H9 (cell line): ENCODE measurements at regions not wholly inside any gene's neighbourhood (a gene's known extent, or its start where the extent isn't known, plus 50 kb on each side); places are given as distances from the start of the nearest gene placed in this dataset.
"Not testable (repeated sequence)": the region's sequence is repeated elsewhere in the genome, so short reads cannot be mapped to it uniquely, and the experiment has no call there.

Source experiments
- DNase-seq: peaks from one replicate; pipeline ENCODE4 v3.0.0-alpha.2; 2017
- H2AFZ ChIP-seq: one replicate; pipeline ENCODE4 v1.6.1; 2013; ENCODE audit warnings: mild to moderate bottlenecking, low read length, control low read depth, moderate library complexity
- H2AK5ac ChIP-seq: 2 replicates; pipeline ENCODE4 v1.6.1; 2013; ENCODE audit warnings: low read length, control low read depth, mixed read lengths; ENCODE audit not compliant: insufficient read length
- H2BK120ac ChIP-seq: one replicate; pipeline ENCODE4 v1.6.1; 2013; ENCODE audit warnings: low read depth, mild to moderate bottlenecking, low read length, control low read depth, inconsistent platforms; ENCODE audit not compliant: poor library complexity, severe bottlenecking
- H2BK12ac ChIP-seq: 2 replicates; pipeline ENCODE4 v1.6.1; 2013; ENCODE audit warnings: low read length, control low read depth, mixed read lengths, low read depth; ENCODE audit not compliant: insufficient read length
- H2BK15ac ChIP-seq: 2 replicates; pipeline ENCODE4 v1.6.1; 2013; ENCODE audit warnings: low read depth, low read length, control low read depth
- H2BK20ac ChIP-seq: one replicate; pipeline ENCODE4 v1.6.1; 2013; ENCODE audit warnings: low read depth, mild to moderate bottlenecking, low read length, control low read depth, inconsistent platforms; ENCODE audit not compliant: poor library complexity, severe bottlenecking
- H2BK5ac ChIP-seq: 2 replicates; pipeline ENCODE4 v1.6.1; 2013; ENCODE audit warnings: low read length, control low read depth, mixed read lengths; ENCODE audit not compliant: insufficient read length
- H3K14ac ChIP-seq: 2 replicates; pipeline ENCODE4 v1.6.1; 2013; ENCODE audit warnings: low read length, control low read depth; ENCODE audit not compliant: insufficient read depth
- H3K18ac ChIP-seq: 2 replicates; pipeline ENCODE4 v1.6.1; 2013; ENCODE audit warnings: low read depth, mild to moderate bottlenecking, mixed read lengths, low read length, control low read depth; ENCODE audit not compliant: insufficient read length
- H3K23ac ChIP-seq: 2 replicates; pipeline ENCODE4 v1.6.1; 2013; ENCODE audit warnings: low read length, control low read depth, mixed read lengths, low read depth; ENCODE audit not compliant: insufficient read length
- H3K23me2 ChIP-seq: 2 replicates; pipeline ENCODE4 v1.6.1; 2013; ENCODE audit warnings: low read depth, mild to moderate bottlenecking, mixed read lengths, low read length, control low read depth; ENCODE audit not compliant: insufficient read length, poor library complexity, severe bottlenecking
- H3K27ac ChIP-seq: 2 replicates; pipeline ENCODE4 v1.5.1; 2013; ENCODE audit warnings: low read length, control low read depth, mixed read lengths, low read depth; ENCODE audit not compliant: insufficient read length
- H3K27me3 ChIP-seq: 2 replicates; pipeline ENCODE4 v1.6.1; 2013; ENCODE audit warnings: low read length, control low read depth, inconsistent platforms; ENCODE audit not compliant: insufficient read depth
- H3K4ac ChIP-seq: 2 replicates; pipeline ENCODE4 v1.6.1; 2013; ENCODE audit warnings: low read depth, mild to moderate bottlenecking, control low read depth, inconsistent platforms, low read length, moderate library complexity
- H3K4me1 ChIP-seq: 2 replicates; pipeline ENCODE4 v1.6.1; 2013; ENCODE audit warnings: low read length, control low read depth, inconsistent platforms; ENCODE audit not compliant: insufficient read depth
- H3K4me2 ChIP-seq: 2 replicates; pipeline ENCODE4 v1.6.1; 2013; ENCODE audit warnings: low read length, control low read depth, mixed read lengths; ENCODE audit not compliant: insufficient read length, insufficient read depth
- H3K56ac ChIP-seq: 2 replicates; pipeline ENCODE4 v1.6.1; 2013; ENCODE audit warnings: low read depth, mild to moderate bottlenecking, mixed read lengths, low read length, control low read depth; ENCODE audit not compliant: insufficient read length
- H3K79me1 ChIP-seq: 2 replicates; pipeline ENCODE4 v1.6.1; 2013; ENCODE audit warnings: low read depth, mild to moderate bottlenecking, moderate library complexity, low read length, control low read depth, inconsistent platforms; ENCODE audit not compliant: insufficient read depth, poor library complexity, severe bottlenecking
- H3K79me2 ChIP-seq: 2 replicates; pipeline ENCODE4 v1.6.1; 2013; ENCODE audit warnings: low read length, control low read depth, inconsistent platforms; ENCODE audit not compliant: insufficient read depth
- H3K9ac ChIP-seq: 2 replicates; pipeline ENCODE4 v1.6.1; 2013; ENCODE audit warnings: low read length, control low read depth, mixed read lengths; ENCODE audit not compliant: insufficient read length; ENCODE audit errors: extremely low read depth
- H3K9me3 ChIP-seq: one replicate; pipeline ENCODE4 v1.6.1; 2013; ENCODE audit warnings: low read depth, low read length, inconsistent platforms; ENCODE audit not compliant: control insufficient read depth
- H3T11ph ChIP-seq: one replicate; pipeline ENCODE4 v1.6.1; 2013; ENCODE audit warnings: mild to moderate bottlenecking, low read length, control low read depth, inconsistent platforms
- H4K20me1 ChIP-seq: one replicate; pipeline ENCODE4 v1.6.1; 2013; ENCODE audit not compliant: control insufficient read depth, insufficient read length, insufficient read depth
- H4K5ac ChIP-seq: 2 replicates; pipeline ENCODE4 v1.6.1; 2013; ENCODE audit warnings: low read depth, mild to moderate bottlenecking, mixed read lengths, low read length, control low read depth; ENCODE audit not compliant: insufficient read length
- H4K8ac ChIP-seq: replicated peaks from 2 replicates; pipeline ENCODE4 v1.6.1; 2013; ENCODE audit warnings: low read length, control low read depth, mixed read lengths, low read depth; ENCODE audit not compliant: insufficient read length
- H4K91ac ChIP-seq: 2 replicates; pipeline ENCODE4 v1.6.1; 2013; ENCODE audit warnings: low read depth, mild to moderate bottlenecking, moderate library complexity, mixed read lengths, low read length, control low read depth; ENCODE audit not compliant: insufficient read length
- H3K27ac Mint-ChIP-seq, 3 experiments: 2 replicates in 2 of 3; 3 replicates in 1 of 3; pipeline ENCODE4 v1.8.0; 2020 to 2021; ENCODE audit warnings: mixed read lengths in 3 of 3, mild to moderate bottlenecking in 1 of 3, moderate library complexity in 1 of 3
- H3K27me3 Mint-ChIP-seq: 2 replicates; pipeline ENCODE4 v1.8.0; 2021; ENCODE audit warnings: low read depth, mild to moderate bottlenecking, moderate library complexity, mixed read lengths
- H3K36me3 Mint-ChIP-seq, 3 experiments: 2 replicates in 2 of 3; 3 replicates in 1 of 3; pipeline ENCODE4 v1.8.0; 2020 to 2021; ENCODE audit warnings: low read depth in 3 of 3, mixed read lengths in 3 of 3; ENCODE audit not compliant: insufficient read depth in 1 of 3
- H3K4me1 Mint-ChIP-seq, 2 experiments: 2 replicates each; pipeline ENCODE4 v1.8.0; 2020; ENCODE audit warnings: mixed read lengths in 2 of 2
- H3K4me3 Mint-ChIP-seq, 2 experiments: 2 replicates in 1 of 2; 3 replicates in 1 of 2; pipeline ENCODE4 v1.8.0; 2020 to 2021; ENCODE audit warnings: mild to moderate bottlenecking in 2 of 2, mixed read lengths in 2 of 2, moderate library complexity in 1 of 2
- H3K9me3 Mint-ChIP-seq, 2 experiments: 2 replicates in 1 of 2; 3 replicates in 1 of 2; pipeline ENCODE4 v1.8.0; 2020; ENCODE audit warnings: mild to moderate bottlenecking in 2 of 2, mixed read lengths in 2 of 2, moderate library complexity in 1 of 2
- WGBS: extraction: QIAGEN DNeasy Blood & Tissue Kit; methylation state at CpG from one replicate; pipeline ENCODE4 v1.1.7; 2013; ENCODE audit warnings: missing lambda C conversion rate, low lambda C conversion rate, mixed read lengths; ENCODE audit not compliant: insufficient read length; ENCODE audit errors: extremely low coverage; 5-methylcytosine and 5-hydroxymethylcytosine counted together

- H3K27me3 ChIP-seq, H3K27ac Mint-ChIP-seq, H3K4me2 ChIP-seq, H4K5ac ChIP-seq, H3K9me3 ChIP-seq, H3K56ac ChIP-seq, H2BK5ac ChIP-seq, H2BK20ac ChIP-seq, H2AFZ ChIP-seq, H3K27ac ChIP-seq, H2AK5ac ChIP-seq, H3K27me3 Mint-ChIP-seq, H3K36me3 Mint-ChIP-seq, H3K9ac ChIP-seq, H3K4me3 Mint-ChIP-seq, H2BK12ac ChIP-seq, DNase-seq, H2BK120ac ChIP-seq, H4K8ac ChIP-seq, H3K9me3 Mint-ChIP-seq, H3K4ac ChIP-seq, H2BK15ac ChIP-seq, H3K4me1 ChIP-seq, H3K23ac ChIP-seq, H3T11ph ChIP-seq, H3K14ac ChIP-seq, H3K79me1 ChIP-seq, H4K91ac ChIP-seq, H3K79me2 ChIP-seq, H3K18ac ChIP-seq, H4K20me1 ChIP-seq, H3K23me2 ChIP-seq: not testable (repeated sequence)
- WGBS = no CpG with 5 or more reads among the region's 2 CpGs
- H3K4me1 Mint-ChIP-seq = peaks cover 23 to 24% of the 10 kb centered on the region in 2 experiments
These were observed 105.8 kb upstream of the ZNF658 start for GRCh38 chr9:66794769-66795168.

- H3K9me3 Mint-ChIP-seq, H3K9ac ChIP-seq, H4K91ac ChIP-seq, H3K56ac ChIP-seq, H3K9me3 ChIP-seq, H3K23me2 ChIP-seq, H3K27me3 ChIP-seq, H3K27ac ChIP-seq, H3K79me2 ChIP-seq, H2BK20ac ChIP-seq, H3K27me3 Mint-ChIP-seq, H3K14ac ChIP-seq, H2BK15ac ChIP-seq, H2AFZ ChIP-seq, H4K5ac ChIP-seq, H2BK120ac ChIP-seq, H3K79me1 ChIP-seq, H3K4me2 ChIP-seq, H3K4ac ChIP-seq, H4K20me1 ChIP-seq, H2AK5ac ChIP-seq, H3K23ac ChIP-seq, H3T11ph ChIP-seq, H3K27ac Mint-ChIP-seq, H4K8ac ChIP-seq, DNase-seq, H3K18ac ChIP-seq, H3K36me3 Mint-ChIP-seq, H3K4me3 Mint-ChIP-seq, H3K4me1 ChIP-seq, H2BK5ac ChIP-seq, H2BK12ac ChIP-seq: not testable (repeated sequence)
- no CpG with 5 or more reads among the region's 3 CpGs for WGBS
- H3K4me1 Mint-ChIP-seq = peaks cover 21 to 25% of the 10 kb centered on the region in 2 experiments
These were observed 104.6 kb upstream of the ZNF658 start for GRCh38 chr9:66795723-66796503.
